ENCODE measurements at regions not wholly inside any gene's neighbourhood (a gene's known extent, or its start where the extent isn't known, plus 50 kb on each side); places are given as distances from the start of the nearest gene placed in this dataset.

GRCh38 chr22:48891688-48892577 lies 935.7 kb downstream of the BRD1 start:
- no peak overlapping the region for H4K8ac ChIP-seq (ENCODE audit: low read depth in 2 of 2, low read length in 2 of 2)
- no peaks in the 10 kb centered on the region for H4K20me1 ChIP-seq (ENCODE audit: insufficient read depth, low read length)
- BruUV-seq (replicated peaks) = no TSS peak
- no peak overlapping the region for H2AK9ac ChIP-seq (replicated peaks; ENCODE audit: low read depth, low read length, poor library complexity)
- no peak overlapping the region for H3K4me2 ChIP-seq (ENCODE audit: low read depth, low read length)
- peaks cover 70% of the 10 kb centered on the region for H3K9me3 ChIP-seq (ENCODE audit: control insufficient read depth, insufficient read depth, low read length)
- H4K91ac ChIP-seq (ENCODE audit: insufficient read depth, low read depth, low read length) = no peak overlapping the region
- H2BK120ac ChIP-seq (ENCODE audit: low read depth, low read length) = no peak overlapping the region
- TF ChIP-seq ELK1 (IDR thresholded peaks at IDR 0.05; ENCODE audit: borderline replicate concordance, low read depth, low read length) = no peak
- in situ Hi-C loops (cut with MboI; ENCODE audit: low sequenced_read_pairs) = no loop called here
- CTCF ChIA-PET = interaction anchor here (0.6 kb wide), 1 partner anchor 444 kb away, joined by 3 read pairs; no protein-coding TSS in a partner anchor
- DNase-seq (no peak), ATAC-seq (ENCODE audit: low read depth) (no peak)
- H3K4me1 ChIP-seq (ENCODE audit: control insufficient read depth, insufficient read depth, low read length) = no peaks in the 10 kb centered on the region
- H3K56ac ChIP-seq (ENCODE audit: extremely low read depth, insufficient read depth, low read length) = no peak overlapping the region
- H3K9ac ChIP-seq (ENCODE audit: low read depth, low read length) = no peak overlapping the region
- H2BK5ac ChIP-seq (ENCODE audit: low read depth, low read length, poor library complexity, severe bottlenecking) = no peak overlapping the region
- no peaks in the 10 kb centered on the region for H3K27me3 ChIP-seq (ENCODE audit: control insufficient read depth, insufficient read depth, low read length)
- POLR2A ChIA-PET (ENCODE audit: unreplicated experiment) = no interaction called here
- H3K4me3 ChIP-seq (ENCODE audit: insufficient read depth, low read depth, low read length) = no peak overlapping the region
- intact Hi-C loops (cut with micrococcal nuclease) = no loop called here
- H3K18ac ChIP-seq (ENCODE audit: low read depth, low read length) = no peak overlapping the region
- no peaks in the 10 kb centered on the region for H3K9me1 ChIP-seq (ENCODE audit: insufficient read depth, low read length)
- H2AK5ac ChIP-seq (ENCODE audit: low read depth, low read length) = no peak overlapping the region
- H3K14ac ChIP-seq (replicated peaks; ENCODE audit: low read depth, low read length) = no peak overlapping the region
- no peaks in the 10 kb centered on the region for H3K36me3 ChIP-seq (ENCODE audit: control insufficient read depth, insufficient read depth, low read length)
- H3K79me1 ChIP-seq (ENCODE audit: low read depth in 1 of 2, low read length in 2 of 2) = no peaks in the 10 kb centered on the region
- no peak overlapping the region for H2BK15ac ChIP-seq (ENCODE audit: low read depth, low read length)
- H2AFZ ChIP-seq (replicated peaks; ENCODE audit: low read length, poor library complexity) = no peak overlapping the region
- WGBS, 2 experiments (ENCODE audit: extremely low coverage in 2 of 2, insufficient read length in 1 of 2) = 10% methylated on average over 2 of the region's 9 CpGs; no CpG with 5 or more reads in 1 of the 2 experiments
- H2BK20ac ChIP-seq (ENCODE audit: low read depth, low read length) = no peak overlapping the region
- H3K4ac ChIP-seq (ENCODE audit: low read depth, low read length) = no peak overlapping the region
- dilution Hi-C loops (cut with HindIII; ENCODE audit: low sequenced_read_pairs, unreplicated experiment) = no loop called here
- H3K23ac ChIP-seq (ENCODE audit: low read depth, low read length) = no peak overlapping the region
- H4K5ac ChIP-seq (ENCODE audit: low read depth, low read length) = no peak overlapping the region
- H3K27ac ChIP-seq (ENCODE audit: insufficient read depth, low read length) = no peak overlapping the region

Measured in IMR-90 (cell line).